HEK293 (cell line): ENCODE measurements at regions not wholly inside any gene's neighbourhood (a gene's known extent, or its start where the extent isn't known, plus 50 kb on each side); places are given as distances from the start of the nearest gene placed in this dataset.
A peak's percentile ranks its signal among the peaks of the same experiment; 100 is the strongest.

Experiments used
- CTCF ChIA-PET: fragments of 350-600 bp; formaldehyde crosslinking; extraction: SDS; loops from one replicate; lab custom pipeline; 2021; ENCODE audit warnings: antibody characterized with exemption; lab: Yijun Ruan, JAX
- POLR2A ChIA-PET: fragments of 300-600 bp; formaldehyde crosslinking; extraction: SDS; loops from one replicate; lab custom pipeline; 2020; ENCODE audit warnings: antibody characterized with exemption, inconsistent platforms; lab: Yijun Ruan, JAX
- H3K27ac ChIP-seq: fragments of 200-500 bp; sonication (Bioruptor generic); 2 replicates; pipeline ENCODE4 v1.5.1; 2014; ENCODE audit warnings: low read depth, low read length, control low read depth, inconsistent platforms; ENCODE audit errors: extremely low read depth
- H3K36me3 ChIP-seq, 2 experiments: fragments of 200-500 bp in 1 of 2; sonication (Bioruptor generic) in 1 of 2; 1 replicate in 1 of 2; 2 replicates in 1 of 2; pipeline ENCODE4 v1.5.1; 2014 to 2017; ENCODE audit warnings: inconsistent platforms in 2 of 2, low read length in 2 of 2; ENCODE audit not compliant: control insufficient read depth in 2 of 2, insufficient read depth in 1 of 2
- H3K4me1 ChIP-seq: fragments of 200-500 bp; sonication (Bioruptor generic); 2 replicates; pipeline ENCODE4 v1.5.1; 2014; ENCODE audit warnings: mild to moderate bottlenecking, low read length, inconsistent platforms; ENCODE audit not compliant: control insufficient read depth, insufficient read depth
- H3K4me3 ChIP-seq: 2 replicates; pipeline ENCODE4 v1.5.1; 2011; ENCODE audit warnings: low read depth, mild to moderate bottlenecking, control low read depth, low read length, moderate library complexity
- H3K9me3 ChIP-seq: fragments of 200-500 bp; sonication (Bioruptor generic); 2 replicates; pipeline ENCODE4 v1.5.1; 2014; ENCODE audit warnings: low read depth, low read length, inconsistent platforms; ENCODE audit not compliant: control insufficient read depth, insufficient read depth
- GLI4 ChIP-seq: fragments of 450-650 bp; formaldehyde crosslinking; IDR thresholded peaks from 2 replicates; pipeline ENCODE4 v1.5.1; 2016; ENCODE audit warnings: missing biosample characterization, missing genetic modification characterization
- KLF9 ChIP-seq: fragments of 450-650 bp; formaldehyde crosslinking; IDR thresholded peaks from 2 replicates; pipeline ENCODE4 v1.5.1; 2016; ENCODE audit warnings: missing biosample characterization, missing genetic modification characterization, low read depth
- MZF1 ChIP-seq: fragments of 450-650 bp; formaldehyde crosslinking; IDR thresholded peaks from 2 replicates; pipeline ENCODE4 v1.5.1; 2017; ENCODE audit warnings: missing biosample characterization, missing genetic modification characterization, borderline replicate concordance
- OSR2 ChIP-seq: fragments of 450-650 bp; formaldehyde crosslinking; IDR thresholded peaks from 2 replicates; pipeline ENCODE4 v1.5.1; 2016; ENCODE audit warnings: missing biosample characterization, missing genetic modification characterization
- PBX3 ChIP-seq: sonication (generic); formaldehyde crosslinking; IDR thresholded peaks from 2 replicates; pipeline ENCODE4 v1.8.1; 2022; ENCODE audit warnings: mild to moderate bottlenecking, moderate library complexity, missing genetic modification reagents
- REPIN1 ChIP-seq: fragments of 450-650 bp; formaldehyde crosslinking; IDR thresholded peaks from 2 replicates; pipeline ENCODE4 v1.5.1; 2017; ENCODE audit warnings: missing biosample characterization, missing genetic modification characterization, low read depth
- TCF7L2 ChIP-seq: IDR thresholded peaks from 2 replicates; pipeline ENCODE4 v1.6.1; 2011; ENCODE audit warnings: low read depth, mild to moderate bottlenecking, inconsistent platforms, low read length, moderate library complexity, borderline replicate concordance
- ZBTB44 ChIP-seq: fragments of 450-650 bp; IDR thresholded peaks from 2 replicates; pipeline ENCODE4 v1.5.1; 2018; ENCODE audit warnings: missing biosample characterization, mild to moderate bottlenecking, missing genetic modification characterization
- ZBTB48 ChIP-seq: fragments of 450-650 bp; formaldehyde crosslinking; IDR thresholded peaks from 2 replicates; pipeline ENCODE4 v1.5.1; 2016; ENCODE audit warnings: missing biosample characterization, missing genetic modification characterization
- ZFP41 ChIP-seq: fragments of 450-650 bp; formaldehyde crosslinking; IDR thresholded peaks from 2 replicates; pipeline ENCODE4 v1.5.1; 2016; ENCODE audit warnings: missing biosample characterization, missing genetic modification characterization, borderline replicate concordance
- ZIC2 ChIP-seq: fragments of 450-650 bp; formaldehyde crosslinking; IDR thresholded peaks from 2 replicates; pipeline ENCODE4 v1.5.1; 2016; ENCODE audit warnings: missing biosample characterization, missing genetic modification characterization
- ZNF121 ChIP-seq: fragments of 450-650 bp; formaldehyde crosslinking; IDR thresholded peaks from 2 replicates; pipeline ENCODE4 v1.5.1; 2016; ENCODE audit warnings: missing biosample characterization, missing genetic modification characterization
- ZNF19 ChIP-seq: fragments of 450-650 bp; formaldehyde crosslinking; IDR thresholded peaks from 2 replicates; pipeline ENCODE4; 2016; ENCODE audit warnings: missing biosample characterization, missing genetic modification characterization, low read depth
- ZNF202 ChIP-seq: fragments of 450-650 bp; formaldehyde crosslinking; IDR thresholded peaks from 2 replicates; pipeline ENCODE4 v1.5.1; 2016; ENCODE audit warnings: missing biosample characterization, missing genetic modification characterization, borderline replicate concordance
- ZNF23 ChIP-seq: fragments of 450-650 bp; formaldehyde crosslinking; IDR thresholded peaks from 2 replicates; pipeline ENCODE4 v1.5.1; 2016; ENCODE audit warnings: missing biosample characterization, missing genetic modification characterization, borderline replicate concordance
- ZNF280D ChIP-seq: fragments of 450-650 bp; formaldehyde crosslinking; IDR thresholded peaks from 2 replicates; pipeline ENCODE4 v1.5.1; 2016; ENCODE audit warnings: missing biosample characterization, missing genetic modification characterization
- ZNF335 ChIP-seq: fragments of 450-650 bp; formaldehyde crosslinking; conservative IDR thresholded peaks from 2 replicates; pipeline ENCODE4 v1.5.1; 2016; ENCODE audit warnings: missing biosample characterization, missing genetic modification characterization
- ZNF37A ChIP-seq: fragments of 450-650 bp; IDR thresholded peaks from 2 replicates; pipeline ENCODE4 v1.5.1; 2018; ENCODE audit warnings: missing biosample characterization, missing genetic modification characterization
- ZNF501 ChIP-seq: fragments of 450-650 bp; formaldehyde crosslinking; IDR thresholded peaks from 2 replicates; pipeline ENCODE4 v1.5.1; 2016; ENCODE audit warnings: missing biosample characterization, missing genetic modification characterization
- ZNF629 ChIP-seq: fragments of 450-650 bp; formaldehyde crosslinking; IDR thresholded peaks from 2 replicates; pipeline ENCODE4 v1.5.1; 2017; ENCODE audit warnings: missing biosample characterization, missing genetic modification characterization
- ZNF677 ChIP-seq: fragments of 450-650 bp; IDR thresholded peaks from 2 replicates; pipeline ENCODE4 v1.5.0; 2018; ENCODE audit warnings: missing biosample characterization, mild to moderate bottlenecking, missing genetic modification characterization, moderate library complexity

GRCh38 chr15:73001840-73002239 lies 50.4 kb upstream of the NEO1 start:
- TF ChIP-seq MZF1 (tag by site-specific recombination) (no peak), ZBTB44 (tag by site-specific recombination) (peak; percentile 87), OSR2 (tag by site-specific recombination) (peak; percentile 68), ZIC2 (tag by site-specific recombination) (peak; percentile 43; the same call in 1 of the 2 replicates), ZNF37A (tag by site-specific recombination) (no peak), ZNF501 (tag by site-specific recombination) (no peak), ZNF121 (peak; percentile 85)
- ChIA-PET CTCF (interaction anchor here (1.1 kb wide), 1 partner anchor 14 kb away, joined by 3 read pairs; no protein-coding TSS in a partner anchor), POLR2A (no interaction called here)

GRCh38 chr15:73000293-73000692 lies 52.0 kb upstream of the NEO1 start:
- Histone ChIP-seq H3K9me3 (no peaks in the 10 kb centered on the region), H3K36me3 (no peaks in the 10 kb centered on the region), H3K4me3 (no peak overlapping the region), H3K4me1 (peaks cover 7% of the 10 kb centered on the region), H3K27ac (no peak overlapping the region)
- POLR2A ChIA-PET = no interaction called here
- TF ChIP-seq GLI4 (tag by site-specific recombination) = no peak
- no peak for TF ChIP-seq KLF9
- TF ChIP-seq ZNF19 (tag by site-specific recombination) = no peak
- TF ChIP-seq ZFP41 (tag by site-specific recombination) = no peak
- TF ChIP-seq TCF7L2 = no peak
- no peak for TF ChIP-seq ZNF23 (tag by site-specific recombination)
- no peak for TF ChIP-seq ZNF202 (tag by site-specific recombination)
- no peak for TF ChIP-seq ZBTB48 (tag by site-specific recombination)
- TF ChIP-seq ZNF335 (tag by site-specific recombination) = no peak
- TF ChIP-seq ZNF629 (tag by site-specific recombination) = no peak
- no peak for TF ChIP-seq PBX3
- no peak for TF ChIP-seq ZNF280D (tag by site-specific recombination)
- TF ChIP-seq REPIN1 (tag by site-specific recombination) = no peak
- no peak for TF ChIP-seq ZNF677
- CTCF ChIA-PET = no interaction called here

More at GRCh38 chr15:73001840-73002239, 50.4 kb upstream of the NEO1 start:
- H3K36me3 ChIP-seq = no peaks in the 10 kb centered on the region
- no peak overlapping the region for H3K27ac ChIP-seq
- no peak overlapping the region for H3K4me3 ChIP-seq
- H3K9me3 ChIP-seq = no peaks in the 10 kb centered on the region
- peaks cover 5% of the 10 kb centered on the region; the same call in 1 of the 2 replicates for H3K4me1 ChIP-seq
